ENCODE measurements at regions not wholly inside any gene's neighbourhood (a gene's known extent, or its start where the extent isn't known, plus 50 kb on each side); places are given as distances from the start of the nearest gene placed in this dataset.

DNA sequence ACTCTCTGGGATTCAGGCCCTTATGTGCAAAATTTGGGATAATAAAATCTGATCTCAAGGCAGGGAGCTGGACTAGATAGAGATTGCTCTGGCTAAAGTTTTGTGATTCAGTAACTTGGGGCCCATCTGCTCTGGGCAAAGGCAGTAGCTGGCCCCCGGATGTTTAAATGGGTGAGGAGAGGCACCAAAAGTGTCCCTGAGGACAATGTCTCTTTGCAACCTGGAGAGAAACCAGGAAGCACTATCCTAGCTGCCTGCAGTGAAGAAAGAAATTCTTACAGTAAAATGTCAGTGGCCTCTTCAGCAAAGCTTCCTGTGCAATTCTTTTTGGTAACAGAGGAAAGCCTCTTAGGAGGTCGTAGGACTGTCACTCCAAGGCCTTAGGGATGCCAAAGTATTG lies 54.6 kb upstream of the BARX2 start:
- H3K4me2 ChIP-seq (ENCODE audit: low read depth, low read length, poor library complexity, severe bottlenecking), result no peak overlapping the region
- H3F3A ChIP-seq (ENCODE audit: low read depth), result no peaks in the 10 kb centered on the region
- H3K9me3 ChIP-seq (ENCODE audit: insufficient read depth, low read depth, low read length), result no peaks in the 10 kb centered on the region
- no peak overlapping the region for H3K4me3 ChIP-seq (ENCODE audit: low read length, poor library complexity, severe bottlenecking)
- no peak overlapping the region for H3K9ac ChIP-seq (ENCODE audit: low read depth, low read length, poor library complexity, severe bottlenecking)
- no peaks in the 10 kb centered on the region for H3K79me2 ChIP-seq (ENCODE audit: insufficient read depth, low read length)
- H4K20me1 ChIP-seq (ENCODE audit: insufficient read depth, low read length, poor library complexity, severe bottlenecking), result no peaks in the 10 kb centered on the region
- no peaks in the 10 kb centered on the region for H3K36me3 ChIP-seq (ENCODE audit: insufficient read depth, low read length)
- H3K27me3 ChIP-seq (ENCODE audit: insufficient read depth, low read length, poor library complexity, severe bottlenecking), result no peaks in the 10 kb centered on the region
- H3K9me2 ChIP-seq (replicated peaks; ENCODE audit: low read depth, low read length), result no peaks in the 10 kb centered on the region
- TF ChIP-seq, protein P1, sequence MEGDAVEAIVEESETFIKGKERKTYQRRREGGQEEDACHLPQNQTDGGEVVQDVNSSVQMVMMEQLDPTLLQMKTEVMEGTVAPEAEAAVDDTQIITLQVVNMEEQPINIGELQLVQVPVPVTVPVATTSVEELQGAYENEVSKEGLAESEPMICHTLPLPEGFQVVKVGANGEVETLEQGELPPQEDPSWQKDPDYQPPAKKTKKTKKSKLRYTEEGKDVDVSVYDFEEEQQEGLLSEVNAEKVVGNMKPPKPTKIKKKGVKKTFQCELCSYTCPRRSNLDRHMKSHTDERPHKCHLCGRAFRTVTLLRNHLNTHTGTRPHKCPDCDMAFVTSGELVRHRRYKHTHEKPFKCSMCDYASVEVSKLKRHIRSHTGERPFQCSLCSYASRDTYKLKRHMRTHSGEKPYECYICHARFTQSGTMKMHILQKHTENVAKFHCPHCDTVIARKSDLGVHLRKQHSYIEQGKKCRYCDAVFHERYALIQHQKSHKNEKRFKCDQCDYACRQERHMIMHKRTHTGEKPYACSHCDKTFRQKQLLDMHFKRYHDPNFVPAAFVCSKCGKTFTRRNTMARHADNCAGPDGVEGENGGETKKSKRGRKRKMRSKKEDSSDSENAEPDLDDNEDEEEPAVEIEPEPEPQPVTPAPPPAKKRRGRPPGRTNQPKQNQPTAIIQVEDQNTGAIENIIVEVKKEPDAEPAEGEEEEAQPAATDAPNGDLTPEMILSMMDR (conservative IDR thresholded peaks at IDR 0.05; ENCODE audit: low read length), result no peak
- no peak for TF ChIP-seq EZH2phosphoT487 (IDR thresholded peaks at IDR 0.05; ENCODE audit: borderline replicate concordance)
- H2AFZ ChIP-seq (ENCODE audit: low read length), result no peak overlapping the region
- H3K4me1 ChIP-seq (ENCODE audit: insufficient read depth, low read length, poor library complexity, severe bottlenecking), result peaks cover 8% of the 10 kb centered on the region

DNA sequence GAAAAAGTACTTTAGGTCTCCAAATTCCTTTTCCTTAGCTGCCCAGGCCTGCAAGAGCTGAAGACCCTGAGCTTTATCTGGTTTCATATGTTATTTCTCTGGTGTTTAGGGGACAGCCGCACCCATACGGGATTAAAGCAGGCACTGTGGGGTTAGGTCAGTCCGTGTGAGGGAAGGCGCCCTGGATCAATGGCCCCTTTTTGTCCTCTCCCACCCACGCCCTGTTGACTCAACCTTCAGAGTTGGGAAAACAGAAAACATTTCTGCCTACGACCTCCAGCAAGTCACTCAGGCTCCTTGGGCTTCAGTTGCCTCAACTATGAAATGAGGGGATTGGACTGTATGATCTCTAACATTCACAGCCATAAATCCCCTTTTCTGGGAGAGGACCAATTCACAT lies 55.2 kb upstream of the BARX2 start:
- TF ChIP-seq EZH2phosphoT487 (IDR thresholded peaks at IDR 0.05; ENCODE audit: borderline replicate concordance), result no peak
- TF ChIP-seq, protein P1 (conservative IDR thresholded peaks at IDR 0.05; ENCODE audit: low read length), result no peak
- no peaks in the 10 kb centered on the region for H3K9me2 ChIP-seq (replicated peaks; ENCODE audit: low read depth, low read length)
- H3F3A ChIP-seq (ENCODE audit: low read depth), result no peaks in the 10 kb centered on the region
- no peak overlapping the region for H2AFZ ChIP-seq (ENCODE audit: low read length)
- H3K9me3 ChIP-seq (ENCODE audit: insufficient read depth, low read depth, low read length), result no peaks in the 10 kb centered on the region
- no peaks in the 10 kb centered on the region for H4K20me1 ChIP-seq (ENCODE audit: insufficient read depth, low read length, poor library complexity, severe bottlenecking)
- H3K4me1 ChIP-seq (ENCODE audit: insufficient read depth, low read length, poor library complexity, severe bottlenecking), result peaks cover 8% of the 10 kb centered on the region
- H3K27me3 ChIP-seq (ENCODE audit: insufficient read depth, low read length, poor library complexity, severe bottlenecking), result no peaks in the 10 kb centered on the region
- H3K9ac ChIP-seq (ENCODE audit: low read depth, low read length, poor library complexity, severe bottlenecking), result no peak overlapping the region
- no peak overlapping the region for H3K4me3 ChIP-seq (ENCODE audit: low read length, poor library complexity, severe bottlenecking)
- no peak overlapping the region for H3K4me2 ChIP-seq (ENCODE audit: low read depth, low read length, poor library complexity, severe bottlenecking)
- H3K36me3 ChIP-seq (ENCODE audit: insufficient read depth, low read length), result no peaks in the 10 kb centered on the region
- no peaks in the 10 kb centered on the region for H3K79me2 ChIP-seq (ENCODE audit: insufficient read depth, low read length)

DNA sequence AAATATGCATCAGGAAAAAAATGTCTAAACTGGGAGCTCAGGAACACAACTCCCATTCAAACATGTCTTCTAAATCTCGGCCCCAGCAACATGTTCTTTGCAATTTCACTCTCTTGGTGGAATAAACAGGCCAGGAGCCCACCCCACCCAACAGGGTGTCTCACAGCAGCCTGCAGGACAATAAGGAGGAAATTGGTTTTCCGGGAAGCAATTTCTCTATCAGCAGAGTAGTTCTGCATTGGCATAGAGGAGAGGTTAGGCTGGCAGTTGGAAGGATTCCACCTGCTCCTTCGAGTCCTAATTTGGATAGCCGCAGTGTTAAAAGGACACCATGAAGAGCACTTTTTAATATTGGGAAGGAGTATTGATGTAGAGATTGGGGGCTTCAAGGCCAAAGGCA lies 55.9 kb upstream of the BARX2 start:
- no peak for TF ChIP-seq EZH2phosphoT487 (IDR thresholded peaks at IDR 0.05; ENCODE audit: borderline replicate concordance)
- Histone ChIP-seq H3K27me3 (ENCODE audit: insufficient read depth, low read length, poor library complexity, severe bottlenecking) (no peaks in the 10 kb centered on the region), H3K9me2 (replicated peaks; ENCODE audit: low read depth, low read length) (no peaks in the 10 kb centered on the region), H3F3A (ENCODE audit: low read depth) (no peaks in the 10 kb centered on the region), H3K36me3 (ENCODE audit: insufficient read depth, low read length) (no peaks in the 10 kb centered on the region), H3K9me3 (ENCODE audit: insufficient read depth, low read depth, low read length) (no peaks in the 10 kb centered on the region), H3K9ac (ENCODE audit: low read depth, low read length, poor library complexity, severe bottlenecking) (no peak overlapping the region), H4K20me1 (ENCODE audit: insufficient read depth, low read length, poor library complexity, severe bottlenecking) (no peaks in the 10 kb centered on the region), H2AFZ (ENCODE audit: low read length) (no peak overlapping the region), H3K4me2 (ENCODE audit: low read depth, low read length, poor library complexity, severe bottlenecking) (no peak overlapping the region), H3K4me3 (ENCODE audit: low read length, poor library complexity, severe bottlenecking) (no peak overlapping the region), H3K4me1 (ENCODE audit: insufficient read depth, low read length, poor library complexity, severe bottlenecking) (peaks cover 8% of the 10 kb centered on the region), H3K79me2 (ENCODE audit: insufficient read depth, low read length) (no peaks in the 10 kb centered on the region)

DNA sequence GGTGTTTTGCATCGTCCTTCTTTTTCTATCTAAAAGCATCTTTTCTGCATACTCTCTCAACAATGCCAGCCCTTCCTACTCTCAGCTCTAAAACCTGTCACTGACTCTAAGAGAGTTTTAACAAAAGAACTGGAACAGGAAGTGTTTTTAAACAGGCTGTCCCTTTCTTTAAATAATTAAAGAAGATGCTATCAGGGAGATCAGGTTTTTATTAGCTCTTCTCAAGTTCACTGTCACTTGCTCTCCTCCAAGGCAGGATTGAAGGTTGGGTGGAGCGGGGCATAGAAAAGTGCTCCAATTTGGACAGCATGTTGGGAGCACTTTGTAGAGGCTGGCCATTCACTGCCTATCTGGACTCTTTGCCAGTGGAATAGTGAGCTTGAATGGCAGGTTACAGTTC lies 56.4 kb upstream of the BARX2 start:
- Histone ChIP-seq H3K9me3 (ENCODE audit: insufficient read depth, low read depth, low read length) (no peaks in the 10 kb centered on the region), H4K20me1 (ENCODE audit: insufficient read depth, low read length, poor library complexity, severe bottlenecking) (no peaks in the 10 kb centered on the region), H3K27me3 (ENCODE audit: insufficient read depth, low read length, poor library complexity, severe bottlenecking) (no peaks in the 10 kb centered on the region), H2AFZ (ENCODE audit: low read length) (peak overlapping the region; percentile 42; the same call in 1 of the 2 replicates), H3K4me1 (ENCODE audit: insufficient read depth, low read length, poor library complexity, severe bottlenecking) (peaks cover 8% of the 10 kb centered on the region), H3K9me2 (replicated peaks; ENCODE audit: low read depth, low read length) (no peaks in the 10 kb centered on the region), H3K4me2 (ENCODE audit: low read depth, low read length, poor library complexity, severe bottlenecking) (no peak overlapping the region), H3K79me2 (ENCODE audit: insufficient read depth, low read length) (no peaks in the 10 kb centered on the region), H3F3A (ENCODE audit: low read depth) (no peaks in the 10 kb centered on the region), H3K36me3 (ENCODE audit: insufficient read depth, low read length) (no peaks in the 10 kb centered on the region), H3K4me3 (ENCODE audit: low read length, poor library complexity, severe bottlenecking) (no peak overlapping the region), H3K9ac (ENCODE audit: low read depth, low read length, poor library complexity, severe bottlenecking) (no peak overlapping the region)
- no peak for TF ChIP-seq EZH2phosphoT487 (IDR thresholded peaks at IDR 0.05; ENCODE audit: borderline replicate concordance)
- TF ChIP-seq, protein P1 (conservative IDR thresholded peaks at IDR 0.05; ENCODE audit: low read length), result no peak
